ENCODE measurements at regions not wholly inside any gene's neighbourhood (a gene's known extent, or its start where the extent isn't known, plus 50 kb on each side); places are given as distances from the start of the nearest gene placed in this dataset.
A peak's percentile ranks its signal among the peaks of the same experiment; 100 is the strongest.

DNA sequence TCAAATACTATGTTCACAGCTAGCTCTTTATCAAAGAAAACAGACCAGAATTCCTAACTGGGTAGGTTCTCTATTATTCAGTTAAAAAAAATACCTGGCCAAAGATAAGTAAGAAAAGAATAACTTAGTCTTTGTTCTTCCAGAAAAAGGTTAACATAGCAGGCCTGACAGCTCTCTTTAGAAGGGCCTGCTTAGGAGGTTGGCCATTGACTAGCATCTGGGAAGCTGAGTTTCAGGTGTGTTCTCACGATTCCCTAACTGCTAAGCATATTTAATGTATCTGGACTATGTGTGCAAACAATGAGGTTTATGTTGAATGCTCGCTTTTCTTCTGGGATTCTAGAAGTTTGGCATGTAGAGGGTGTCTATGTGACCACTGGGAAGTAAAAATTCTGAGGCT lies 618.9 kb downstream of the HACE1 start:
- DNase-seq = no peak
- H3K4me2 ChIP-seq (ENCODE audit: low read length) = no peak overlapping the region
- H3K9ac ChIP-seq (ENCODE audit: low read length) = no peak overlapping the region
- intact Hi-C loops (cut with micrococcal nuclease) = no loop called here
- no peaks in the 10 kb centered on the region for H3K36me3 ChIP-seq (ENCODE audit: low read depth, low read length)
- ATAC-seq = no peak
- H3K79me2 ChIP-seq (ENCODE audit: low read length) = no peaks in the 10 kb centered on the region
- POLR2A ChIA-PET (ENCODE audit: unreplicated experiment) = no interaction called here
- H3F3A ChIP-seq (ENCODE audit: low read length, unreplicated experiment) = no peaks in the 10 kb centered on the region
- H3K27ac ChIP-seq (ENCODE audit: low read length) = no peak overlapping the region
- H3K9me2 ChIP-seq (replicated peaks; ENCODE audit: low read length) = no peaks in the 10 kb centered on the region
- no peaks in the 10 kb centered on the region for H3K9me3 ChIP-seq (ENCODE audit: low read length)
- CTCF ChIA-PET = no interaction called here
- TF ChIP-seq, protein P1, sequence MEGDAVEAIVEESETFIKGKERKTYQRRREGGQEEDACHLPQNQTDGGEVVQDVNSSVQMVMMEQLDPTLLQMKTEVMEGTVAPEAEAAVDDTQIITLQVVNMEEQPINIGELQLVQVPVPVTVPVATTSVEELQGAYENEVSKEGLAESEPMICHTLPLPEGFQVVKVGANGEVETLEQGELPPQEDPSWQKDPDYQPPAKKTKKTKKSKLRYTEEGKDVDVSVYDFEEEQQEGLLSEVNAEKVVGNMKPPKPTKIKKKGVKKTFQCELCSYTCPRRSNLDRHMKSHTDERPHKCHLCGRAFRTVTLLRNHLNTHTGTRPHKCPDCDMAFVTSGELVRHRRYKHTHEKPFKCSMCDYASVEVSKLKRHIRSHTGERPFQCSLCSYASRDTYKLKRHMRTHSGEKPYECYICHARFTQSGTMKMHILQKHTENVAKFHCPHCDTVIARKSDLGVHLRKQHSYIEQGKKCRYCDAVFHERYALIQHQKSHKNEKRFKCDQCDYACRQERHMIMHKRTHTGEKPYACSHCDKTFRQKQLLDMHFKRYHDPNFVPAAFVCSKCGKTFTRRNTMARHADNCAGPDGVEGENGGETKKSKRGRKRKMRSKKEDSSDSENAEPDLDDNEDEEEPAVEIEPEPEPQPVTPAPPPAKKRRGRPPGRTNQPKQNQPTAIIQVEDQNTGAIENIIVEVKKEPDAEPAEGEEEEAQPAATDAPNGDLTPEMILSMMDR (conservative IDR thresholded peaks at IDR 0.05; ENCODE audit: low read depth, low read length) = no peak
- TF ChIP-seq EZH2phosphoT487 (IDR thresholded peaks at IDR 0.05; ENCODE audit: borderline replicate concordance, low read length) (no peak), EZH2 (IDR thresholded peaks at IDR 0.05; ENCODE audit: low read length, unreplicated experiment) (no peak)
- H3K27me3 ChIP-seq (ENCODE audit: low read length) = no peaks in the 10 kb centered on the region
- no peak overlapping the region for H2AFZ ChIP-seq (ENCODE audit: low read length)
- no TSS peak for BruUV-seq (replicated peaks)
- no peaks in the 10 kb centered on the region for H4K20me1 ChIP-seq (ENCODE audit: low read length)
- no peaks in the 10 kb centered on the region for H3K4me1 ChIP-seq (ENCODE audit: insufficient read depth, low read length)
- no peak overlapping the region for H3K4me3 ChIP-seq (ENCODE audit: low read length)

DNA sequence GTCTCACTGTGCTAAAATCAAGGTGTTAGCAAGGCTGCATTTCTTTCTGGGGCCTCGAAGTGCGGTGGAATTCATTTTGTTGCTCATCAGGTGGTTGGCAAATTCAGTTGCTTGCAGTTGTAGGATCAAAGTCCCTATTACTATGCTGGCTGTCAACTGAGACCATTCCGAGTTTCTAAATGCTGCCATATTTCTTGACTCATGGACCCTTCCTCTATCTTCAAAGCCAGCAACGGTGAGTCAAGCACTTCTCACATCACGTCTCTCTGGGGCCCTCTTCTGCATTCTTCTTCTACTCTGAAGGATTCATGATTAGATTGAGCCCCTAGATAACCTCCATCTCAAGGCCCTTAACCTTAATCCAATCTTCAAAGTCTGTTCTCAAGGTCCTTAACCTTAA lies 619.7 kb downstream of the HACE1 start:
- Histone ChIP-seq H3K27ac (ENCODE audit: low read length) (no peak overlapping the region), H3K9me2 (replicated peaks; ENCODE audit: low read length) (no peaks in the 10 kb centered on the region), H3F3A (ENCODE audit: low read length, unreplicated experiment) (no peaks in the 10 kb centered on the region), H3K9ac (ENCODE audit: low read length) (no peak overlapping the region), H3K4me1 (ENCODE audit: insufficient read depth, low read length) (no peaks in the 10 kb centered on the region), H2AFZ (ENCODE audit: low read length) (no peak overlapping the region), H3K27me3 (ENCODE audit: low read length) (no peaks in the 10 kb centered on the region), H3K36me3 (ENCODE audit: low read depth, low read length) (no peaks in the 10 kb centered on the region), H3K9me3 (ENCODE audit: low read length) (no peaks in the 10 kb centered on the region), H3K79me2 (ENCODE audit: low read length) (no peaks in the 10 kb centered on the region), H4K20me1 (ENCODE audit: low read length) (no peaks in the 10 kb centered on the region), H3K4me2 (ENCODE audit: low read length) (no peak overlapping the region), H3K4me3 (ENCODE audit: low read length) (no peak overlapping the region)
- ChIA-PET POLR2A (ENCODE audit: unreplicated experiment) (no interaction called here), CTCF (no interaction called here)
- TF ChIP-seq EZH2 (IDR thresholded peaks at IDR 0.05; ENCODE audit: low read length, unreplicated experiment) = no peak
- TF ChIP-seq EZH2phosphoT487 (IDR thresholded peaks at IDR 0.05; ENCODE audit: borderline replicate concordance, low read length) = no peak
- TF ChIP-seq, protein P1 (conservative IDR thresholded peaks at IDR 0.05; ENCODE audit: low read depth, low read length) = no peak
- ATAC-seq (no peak), DNase-seq (no peak)
- intact Hi-C loops (cut with micrococcal nuclease) = loop anchor here (10.0 kb wide), 1 partner anchor 245 kb away; no protein-coding TSS in a partner anchor
- BruUV-seq (replicated peaks) = no TSS peak

DNA sequence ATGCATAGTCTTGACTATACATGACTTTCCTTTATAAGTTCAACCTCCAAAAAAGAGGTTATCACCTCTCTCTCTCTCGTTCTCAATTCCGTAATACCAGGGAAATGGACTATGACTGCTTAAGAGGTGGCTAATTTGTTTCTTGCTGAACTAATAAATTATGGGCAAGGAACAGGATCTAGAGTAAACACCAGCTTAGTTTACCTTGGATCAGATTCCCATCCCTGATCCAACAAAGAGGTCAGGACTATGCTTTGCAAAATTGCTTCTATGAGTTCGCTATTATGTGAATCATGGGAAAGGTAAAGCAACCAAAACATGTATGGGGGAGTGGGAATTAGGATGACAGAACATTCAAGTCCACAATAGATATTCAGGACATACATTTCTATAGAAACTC lies 630.7 kb downstream of the HACE1 start:
- no peaks in the 10 kb centered on the region for H3F3A ChIP-seq (ENCODE audit: low read length, unreplicated experiment)
- H3K4me3 ChIP-seq (ENCODE audit: low read length) = no peak overlapping the region
- ChIA-PET POLR2A (ENCODE audit: unreplicated experiment) (no interaction called here), CTCF (no interaction called here)
- no peaks in the 10 kb centered on the region for H4K20me1 ChIP-seq (ENCODE audit: low read length)
- peak overlapping the region; percentile 54 for H3K4me2 ChIP-seq (ENCODE audit: low read length)
- BruUV-seq (replicated peaks) = no TSS peak
- H3K9me3 ChIP-seq (ENCODE audit: low read length) = no peaks in the 10 kb centered on the region
- intact Hi-C loops (cut with micrococcal nuclease) = loop anchor here (5.0 kb wide), 1 partner anchor 98 kb away; no protein-coding TSS in a partner anchor
- ATAC-seq (peak; percentile 93), DNase-seq (peak; percentile 74)
- H3K9ac ChIP-seq (ENCODE audit: low read length) = no peak overlapping the region
- H3K36me3 ChIP-seq (ENCODE audit: low read depth, low read length) = no peaks in the 10 kb centered on the region
- H3K27ac ChIP-seq (ENCODE audit: low read length) = peak overlapping the region; percentile 53
- no peaks in the 10 kb centered on the region for H3K79me2 ChIP-seq (ENCODE audit: low read length)
- H3K9me2 ChIP-seq (replicated peaks; ENCODE audit: low read length) = no peaks in the 10 kb centered on the region
- H3K27me3 ChIP-seq (ENCODE audit: low read length) = no peaks in the 10 kb centered on the region
- no peak overlapping the region for H2AFZ ChIP-seq (ENCODE audit: low read length)
- H3K4me1 ChIP-seq (ENCODE audit: insufficient read depth, low read length) = peaks cover 23% of the 10 kb centered on the region
- TF ChIP-seq, protein P1 (conservative IDR thresholded peaks at IDR 0.05; ENCODE audit: low read depth, low read length) = no peak; the same call in 1 of the 2 replicates
- TF ChIP-seq EZH2 (IDR thresholded peaks at IDR 0.05; ENCODE audit: low read length, unreplicated experiment) (no peak), EZH2phosphoT487 (IDR thresholded peaks at IDR 0.05; ENCODE audit: borderline replicate concordance, low read length) (no peak)

All from PC-3 (cell line).